AG04449 (cell line): ENCODE measurements at regions not wholly inside any gene's neighbourhood (a gene's known extent, or its start where the extent isn't known, plus 50 kb on each side); places are given as distances from the start of the nearest gene placed in this dataset.
A peak's percentile ranks its signal among the peaks of the same experiment; 100 is the strongest.

Experiments used
- CTCF ChIA-PET: fragments of 350-600 bp; formaldehyde crosslinking; extraction: SDS; loops from one replicate; lab custom pipeline; 2021; ENCODE audit warnings: antibody characterized with exemption; lab: Yijun Ruan, JAX
- POLR2A ChIA-PET: fragments of 400-600, 350-600 bp; formaldehyde crosslinking; extraction: SDS; loops from one replicate; lab custom pipeline; 2020; ENCODE audit warnings: antibody characterized with exemption, inconsistent platforms; lab: Yijun Ruan, JAX
- DNase-seq: peaks from one replicate; pipeline ENCODE4 v3.0.0-alpha.2; 2010; ENCODE audit warnings: low read depth, low spot score
- H3K4me3 ChIP-seq: 2 replicates; pipeline ENCODE4 v1.5.1; 2011; ENCODE audit warnings: low read depth, mild to moderate bottlenecking, control low read depth, low read length
- CTCF ChIP-seq: IDR thresholded peaks from one replicate; pipeline ENCODE4 v1.5.1; 2011; ENCODE audit warnings: mild to moderate bottlenecking, moderate library complexity, low read length, control low read depth, inconsistent platforms; ENCODE audit not compliant: insufficient read depth; ENCODE audit errors: missing control alignments

DNA sequence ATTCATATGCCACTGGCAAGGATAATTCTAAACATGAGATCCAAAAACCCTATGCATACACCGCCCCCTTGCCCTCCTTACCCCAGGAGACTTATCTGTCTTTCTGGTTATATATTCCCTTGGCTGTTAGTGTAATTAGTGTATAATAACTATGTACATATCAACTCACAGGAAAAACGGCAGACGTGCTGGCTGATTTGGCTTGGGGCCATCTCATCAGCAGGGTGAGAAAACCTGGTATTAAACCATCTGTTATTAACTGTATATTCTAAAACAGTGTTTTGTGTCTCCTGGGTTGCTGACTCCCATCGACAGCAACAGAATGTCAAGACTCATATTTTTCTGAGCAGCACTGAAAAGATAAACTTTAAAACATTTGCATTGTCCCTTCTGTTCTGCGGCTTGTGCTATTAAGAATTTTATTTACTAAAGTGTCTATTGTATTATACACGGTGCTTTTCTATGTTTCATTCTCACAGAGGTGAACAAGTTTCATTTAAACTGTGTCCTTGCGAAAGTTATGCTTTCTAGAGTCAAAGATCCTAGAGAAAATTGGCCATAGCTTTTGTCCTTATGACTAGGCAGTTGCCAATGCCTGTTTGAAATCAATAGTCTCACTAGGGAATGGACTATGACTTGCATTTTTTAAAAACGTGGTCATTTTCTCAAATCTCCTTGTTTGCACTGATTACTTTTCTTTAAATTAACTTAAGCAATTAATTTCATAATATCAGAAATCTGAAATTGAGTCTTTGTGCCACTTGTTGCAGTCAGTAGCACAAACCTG lies 211.5 kb upstream of the MID1 start:
- H3K4me3 ChIP-seq: no peak overlapping the region
- no peak for TF ChIP-seq CTCF
- POLR2A ChIA-PET: no interaction called here
- DNase-seq: no peak
- CTCF ChIA-PET: no interaction called here

- no peak for TF ChIP-seq CTCF
- ChIA-PET POLR2A (no interaction called here), CTCF (no interaction called here)
- peak overlapping the region; percentile 29 for H3K4me3 ChIP-seq
- DNase-seq: no peak
Observed at GRCh38 chrX:10833299-10834169, 213.1 kb upstream of the MID1 start.

DNA sequence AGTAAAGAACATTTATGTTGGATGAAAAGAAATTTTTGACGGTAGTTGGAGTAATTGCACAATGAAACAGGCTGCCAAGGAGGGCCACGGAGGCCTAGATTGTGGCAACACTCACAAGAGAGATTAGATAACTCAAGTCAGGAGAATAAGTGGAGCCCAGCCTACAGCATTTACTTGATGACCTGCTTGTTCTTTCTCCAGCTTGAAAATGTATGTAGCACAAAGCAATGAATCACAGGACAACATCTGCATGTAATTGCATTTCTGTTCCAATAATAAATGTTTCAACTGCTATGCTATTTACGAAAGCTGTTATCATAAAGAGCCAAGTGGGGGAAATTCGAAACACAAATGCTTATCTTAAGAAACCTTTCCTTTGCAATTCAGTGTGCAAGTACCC lies 221.2 kb upstream of the MID1 start:
- ChIA-PET POLR2A (no interaction called here), CTCF (no interaction called here)
- TF ChIP-seq CTCF: no peak
- no peak overlapping the region for H3K4me3 ChIP-seq
- peak; percentile 16 for DNase-seq

DNA sequence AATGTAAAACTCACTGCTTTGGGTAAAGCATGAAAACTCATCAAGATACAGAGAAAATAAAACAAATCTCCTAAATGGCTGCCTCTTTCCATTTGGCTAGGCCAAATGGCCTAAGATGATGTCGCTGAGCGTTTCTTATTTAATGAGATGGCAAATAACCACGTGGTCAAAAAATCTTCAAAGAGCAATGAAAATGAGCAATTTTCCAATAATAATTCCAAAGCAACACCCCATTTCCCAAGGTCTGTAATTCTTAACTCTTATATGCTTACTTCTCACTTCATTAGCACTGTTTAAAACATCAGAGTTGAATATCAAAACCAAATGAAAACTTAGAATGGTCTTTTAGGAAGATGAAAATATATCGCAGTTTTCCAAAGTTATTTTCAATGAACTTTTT lies 222.3 kb upstream of the MID1 start:
- no peak for DNase-seq
- ChIA-PET POLR2A (no interaction called here), CTCF (no interaction called here)
- no peak overlapping the region for H3K4me3 ChIP-seq
- TF ChIP-seq CTCF: no peak

DNA sequence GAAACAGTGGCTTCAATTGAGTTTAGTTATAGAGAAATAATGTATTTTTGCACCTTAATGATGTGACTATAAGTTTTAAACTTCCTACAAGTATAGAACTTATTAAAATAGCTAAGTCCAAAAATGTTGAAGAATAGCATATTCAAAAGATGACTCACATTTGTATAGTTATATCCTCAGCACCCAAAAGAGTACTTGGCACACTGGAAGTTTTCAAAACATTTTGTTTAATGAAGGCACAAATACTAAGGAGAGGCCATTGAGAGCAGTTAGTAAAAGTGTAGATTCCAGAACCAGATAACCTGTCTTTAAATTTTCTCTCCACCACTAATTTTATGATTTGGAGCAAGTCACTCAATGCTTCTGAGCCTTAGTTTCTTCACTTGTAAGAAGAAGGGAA lies 226.9 kb upstream of the MID1 start:
- no peak for TF ChIP-seq CTCF
- ChIA-PET POLR2A (no interaction called here), CTCF (interaction anchor here (0.7 kb wide), 1 partner anchor 254 kb away, joined by 3 read pairs; no protein-coding TSS in a partner anchor)

DNA sequence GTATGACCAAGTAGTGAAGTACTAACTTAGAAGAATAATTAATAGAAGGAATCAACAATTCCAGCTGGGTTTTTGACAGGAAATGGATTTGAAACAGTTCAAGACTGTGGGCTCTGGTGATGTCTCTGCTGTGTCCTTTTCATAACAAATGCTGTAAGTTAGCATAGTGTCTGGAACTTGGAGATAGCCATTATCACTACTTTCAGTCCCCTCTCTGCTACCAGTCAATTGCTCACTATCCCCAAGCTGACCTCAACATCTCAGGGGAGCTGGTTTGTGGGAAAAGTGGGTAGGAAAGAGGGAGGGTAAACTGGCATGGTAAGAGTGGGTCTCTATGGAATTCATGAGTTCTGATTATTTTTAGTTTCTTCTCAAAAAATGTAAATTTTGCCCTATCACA lies 231.4 kb upstream of the MID1 start:
- ChIA-PET POLR2A (no interaction called here), CTCF (no interaction called here)
- no peak for DNase-seq
- H3K4me3 ChIP-seq: no peak overlapping the region
- no peak for TF ChIP-seq CTCF

More for the DNA sequence above, 226.9 kb upstream of the MID1 start:
- H3K4me3 ChIP-seq: no peak overlapping the region
- no peak for DNase-seq
